H1 (cell line): ENCODE measurements at regions not wholly inside any gene's neighbourhood (a gene's known extent, or its start where the extent isn't known, plus 50 kb on each side); places are given as distances from the start of the nearest gene placed in this dataset.

Experiments
- EP300 ChIP-seq, 2 experiments: IDR thresholded peaks; 1 replicate in 1 of 2; 2 replicates in 1 of 2; pipeline ENCODE4 v1.6.1; 2011 to 2012; ENCODE audit warnings: low read depth in 2 of 2, low read length in 2 of 2, mild to moderate bottlenecking in 2 of 2, borderline replicate concordance in 1 of 2, inconsistent platforms in 1 of 2, moderate library complexity in 1 of 2
- GABPA ChIP-seq: IDR thresholded peaks from 2 replicates; pipeline ENCODE4 v1.6.1; 2011; ENCODE audit warnings: mild to moderate bottlenecking, low read length, moderate library complexity, borderline replicate concordance; ENCODE audit not compliant: insufficient read depth
- RAD21 ChIP-seq, 2 experiments: IDR thresholded peaks in 1 of 2; conservative IDR thresholded peaks in 1 of 2; 2 replicates each; pipeline ENCODE4 v1.6.1; 2011; ENCODE audit warnings: low read depth in 2 of 2, low read length in 2 of 2, improper control_type of control experiment in 1 of 2, inconsistent platforms in 1 of 2, mild to moderate bottlenecking in 1 of 2, moderate library complexity in 1 of 2
- RXRA ChIP-seq: IDR thresholded peaks from 2 replicates; pipeline ENCODE4 v1.6.1; 2011; ENCODE audit warnings: low read depth, mild to moderate bottlenecking, low read length, moderate library complexity; ENCODE audit not compliant: insufficient read depth
- TAF1 ChIP-seq: IDR thresholded peaks from 2 replicates; pipeline ENCODE4 v1.6.1; 2011; ENCODE audit warnings: mild to moderate bottlenecking, low read depth, low read length
- TF ChIP-seq, protein P1 (sequence below), 3 experiments: IDR thresholded peaks; 1 replicate in 2 of 3; 2 replicates in 1 of 3; pipeline versions ENCODE4 v1.5.1 to v1.6.1; 2011; ENCODE audit warnings: low read length in 3 of 3, mild to moderate bottlenecking in 3 of 3, inconsistent platforms in 2 of 3, low read depth in 1 of 3, moderate library complexity in 1 of 3; ENCODE audit not compliant: insufficient read depth in 1 of 3; ENCODE audit errors: control extremely low read depth in 1 of 3
- TF ChIP-seq, protein P2 (sequence below): IDR thresholded peaks from 2 replicates; pipeline ENCODE4 v1.6.1; 2012; ENCODE audit warnings: inconsistent platforms
- TF ChIP-seq, protein P3 (sequence below): fragments of 300-600 bp; sonication (generic); IDR thresholded peaks from 2 replicates; pipeline ENCODE4 v1.7.1; 2012; ENCODE audit warnings: low read length, moderate library complexity, mild to moderate bottlenecking, inconsistent platforms; ENCODE audit not compliant: insufficient replicate concordance

DNA sequence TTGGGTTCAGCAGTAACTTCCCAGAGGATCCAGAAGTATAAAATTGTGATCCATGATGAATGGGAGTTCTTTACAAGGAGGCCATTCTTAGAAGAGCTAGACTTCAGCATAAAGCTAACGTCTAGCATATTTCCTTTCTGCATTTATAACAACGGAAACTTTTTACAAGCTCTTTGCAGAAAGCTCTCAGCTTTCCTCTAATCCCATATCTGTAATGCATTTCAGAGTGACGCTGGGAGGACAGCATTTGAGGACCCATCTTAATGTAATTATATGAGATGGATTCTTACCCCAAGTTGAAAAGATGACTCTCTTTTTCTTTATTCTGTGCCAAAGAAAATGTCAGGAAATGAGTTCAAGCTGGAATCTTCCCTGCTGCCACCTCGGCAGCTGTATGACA, 132.0 kb upstream of the CACHD1 start:
- TF ChIP-seq, protein P1, sequence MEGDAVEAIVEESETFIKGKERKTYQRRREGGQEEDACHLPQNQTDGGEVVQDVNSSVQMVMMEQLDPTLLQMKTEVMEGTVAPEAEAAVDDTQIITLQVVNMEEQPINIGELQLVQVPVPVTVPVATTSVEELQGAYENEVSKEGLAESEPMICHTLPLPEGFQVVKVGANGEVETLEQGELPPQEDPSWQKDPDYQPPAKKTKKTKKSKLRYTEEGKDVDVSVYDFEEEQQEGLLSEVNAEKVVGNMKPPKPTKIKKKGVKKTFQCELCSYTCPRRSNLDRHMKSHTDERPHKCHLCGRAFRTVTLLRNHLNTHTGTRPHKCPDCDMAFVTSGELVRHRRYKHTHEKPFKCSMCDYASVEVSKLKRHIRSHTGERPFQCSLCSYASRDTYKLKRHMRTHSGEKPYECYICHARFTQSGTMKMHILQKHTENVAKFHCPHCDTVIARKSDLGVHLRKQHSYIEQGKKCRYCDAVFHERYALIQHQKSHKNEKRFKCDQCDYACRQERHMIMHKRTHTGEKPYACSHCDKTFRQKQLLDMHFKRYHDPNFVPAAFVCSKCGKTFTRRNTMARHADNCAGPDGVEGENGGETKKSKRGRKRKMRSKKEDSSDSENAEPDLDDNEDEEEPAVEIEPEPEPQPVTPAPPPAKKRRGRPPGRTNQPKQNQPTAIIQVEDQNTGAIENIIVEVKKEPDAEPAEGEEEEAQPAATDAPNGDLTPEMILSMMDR (IDR thresholded peaks at IDR 0.05; ENCODE audit: control extremely low read depth in 1 of 3, insufficient read depth in 1 of 3, low read depth in 1 of 3, low read length in 3 of 3), result no peak
- TF ChIP-seq RXRA, result no peak
- no peak for TF ChIP-seq GABPA
- TF ChIP-seq, protein P2, sequence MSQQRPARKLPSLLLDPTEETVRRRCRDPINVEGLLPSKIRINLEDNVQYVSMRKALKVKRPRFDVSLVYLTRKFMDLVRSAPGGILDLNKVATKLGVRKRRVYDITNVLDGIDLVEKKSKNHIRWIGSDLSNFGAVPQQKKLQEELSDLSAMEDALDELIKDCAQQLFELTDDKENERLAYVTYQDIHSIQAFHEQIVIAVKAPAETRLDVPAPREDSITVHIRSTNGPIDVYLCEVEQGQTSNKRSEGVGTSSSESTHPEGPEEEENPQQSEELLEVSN, result no peak
- TF ChIP-seq TAF1, result no peak
- TF ChIP-seq RAD21 (IDR thresholded peaks at IDR 0.05 in 1 of 2, conservative IDR thresholded peaks at IDR 0.05 in 1 of 2; ENCODE audit: low read depth in 2 of 2, low read length in 2 of 2), result no peak
- TF ChIP-seq, protein P3, sequence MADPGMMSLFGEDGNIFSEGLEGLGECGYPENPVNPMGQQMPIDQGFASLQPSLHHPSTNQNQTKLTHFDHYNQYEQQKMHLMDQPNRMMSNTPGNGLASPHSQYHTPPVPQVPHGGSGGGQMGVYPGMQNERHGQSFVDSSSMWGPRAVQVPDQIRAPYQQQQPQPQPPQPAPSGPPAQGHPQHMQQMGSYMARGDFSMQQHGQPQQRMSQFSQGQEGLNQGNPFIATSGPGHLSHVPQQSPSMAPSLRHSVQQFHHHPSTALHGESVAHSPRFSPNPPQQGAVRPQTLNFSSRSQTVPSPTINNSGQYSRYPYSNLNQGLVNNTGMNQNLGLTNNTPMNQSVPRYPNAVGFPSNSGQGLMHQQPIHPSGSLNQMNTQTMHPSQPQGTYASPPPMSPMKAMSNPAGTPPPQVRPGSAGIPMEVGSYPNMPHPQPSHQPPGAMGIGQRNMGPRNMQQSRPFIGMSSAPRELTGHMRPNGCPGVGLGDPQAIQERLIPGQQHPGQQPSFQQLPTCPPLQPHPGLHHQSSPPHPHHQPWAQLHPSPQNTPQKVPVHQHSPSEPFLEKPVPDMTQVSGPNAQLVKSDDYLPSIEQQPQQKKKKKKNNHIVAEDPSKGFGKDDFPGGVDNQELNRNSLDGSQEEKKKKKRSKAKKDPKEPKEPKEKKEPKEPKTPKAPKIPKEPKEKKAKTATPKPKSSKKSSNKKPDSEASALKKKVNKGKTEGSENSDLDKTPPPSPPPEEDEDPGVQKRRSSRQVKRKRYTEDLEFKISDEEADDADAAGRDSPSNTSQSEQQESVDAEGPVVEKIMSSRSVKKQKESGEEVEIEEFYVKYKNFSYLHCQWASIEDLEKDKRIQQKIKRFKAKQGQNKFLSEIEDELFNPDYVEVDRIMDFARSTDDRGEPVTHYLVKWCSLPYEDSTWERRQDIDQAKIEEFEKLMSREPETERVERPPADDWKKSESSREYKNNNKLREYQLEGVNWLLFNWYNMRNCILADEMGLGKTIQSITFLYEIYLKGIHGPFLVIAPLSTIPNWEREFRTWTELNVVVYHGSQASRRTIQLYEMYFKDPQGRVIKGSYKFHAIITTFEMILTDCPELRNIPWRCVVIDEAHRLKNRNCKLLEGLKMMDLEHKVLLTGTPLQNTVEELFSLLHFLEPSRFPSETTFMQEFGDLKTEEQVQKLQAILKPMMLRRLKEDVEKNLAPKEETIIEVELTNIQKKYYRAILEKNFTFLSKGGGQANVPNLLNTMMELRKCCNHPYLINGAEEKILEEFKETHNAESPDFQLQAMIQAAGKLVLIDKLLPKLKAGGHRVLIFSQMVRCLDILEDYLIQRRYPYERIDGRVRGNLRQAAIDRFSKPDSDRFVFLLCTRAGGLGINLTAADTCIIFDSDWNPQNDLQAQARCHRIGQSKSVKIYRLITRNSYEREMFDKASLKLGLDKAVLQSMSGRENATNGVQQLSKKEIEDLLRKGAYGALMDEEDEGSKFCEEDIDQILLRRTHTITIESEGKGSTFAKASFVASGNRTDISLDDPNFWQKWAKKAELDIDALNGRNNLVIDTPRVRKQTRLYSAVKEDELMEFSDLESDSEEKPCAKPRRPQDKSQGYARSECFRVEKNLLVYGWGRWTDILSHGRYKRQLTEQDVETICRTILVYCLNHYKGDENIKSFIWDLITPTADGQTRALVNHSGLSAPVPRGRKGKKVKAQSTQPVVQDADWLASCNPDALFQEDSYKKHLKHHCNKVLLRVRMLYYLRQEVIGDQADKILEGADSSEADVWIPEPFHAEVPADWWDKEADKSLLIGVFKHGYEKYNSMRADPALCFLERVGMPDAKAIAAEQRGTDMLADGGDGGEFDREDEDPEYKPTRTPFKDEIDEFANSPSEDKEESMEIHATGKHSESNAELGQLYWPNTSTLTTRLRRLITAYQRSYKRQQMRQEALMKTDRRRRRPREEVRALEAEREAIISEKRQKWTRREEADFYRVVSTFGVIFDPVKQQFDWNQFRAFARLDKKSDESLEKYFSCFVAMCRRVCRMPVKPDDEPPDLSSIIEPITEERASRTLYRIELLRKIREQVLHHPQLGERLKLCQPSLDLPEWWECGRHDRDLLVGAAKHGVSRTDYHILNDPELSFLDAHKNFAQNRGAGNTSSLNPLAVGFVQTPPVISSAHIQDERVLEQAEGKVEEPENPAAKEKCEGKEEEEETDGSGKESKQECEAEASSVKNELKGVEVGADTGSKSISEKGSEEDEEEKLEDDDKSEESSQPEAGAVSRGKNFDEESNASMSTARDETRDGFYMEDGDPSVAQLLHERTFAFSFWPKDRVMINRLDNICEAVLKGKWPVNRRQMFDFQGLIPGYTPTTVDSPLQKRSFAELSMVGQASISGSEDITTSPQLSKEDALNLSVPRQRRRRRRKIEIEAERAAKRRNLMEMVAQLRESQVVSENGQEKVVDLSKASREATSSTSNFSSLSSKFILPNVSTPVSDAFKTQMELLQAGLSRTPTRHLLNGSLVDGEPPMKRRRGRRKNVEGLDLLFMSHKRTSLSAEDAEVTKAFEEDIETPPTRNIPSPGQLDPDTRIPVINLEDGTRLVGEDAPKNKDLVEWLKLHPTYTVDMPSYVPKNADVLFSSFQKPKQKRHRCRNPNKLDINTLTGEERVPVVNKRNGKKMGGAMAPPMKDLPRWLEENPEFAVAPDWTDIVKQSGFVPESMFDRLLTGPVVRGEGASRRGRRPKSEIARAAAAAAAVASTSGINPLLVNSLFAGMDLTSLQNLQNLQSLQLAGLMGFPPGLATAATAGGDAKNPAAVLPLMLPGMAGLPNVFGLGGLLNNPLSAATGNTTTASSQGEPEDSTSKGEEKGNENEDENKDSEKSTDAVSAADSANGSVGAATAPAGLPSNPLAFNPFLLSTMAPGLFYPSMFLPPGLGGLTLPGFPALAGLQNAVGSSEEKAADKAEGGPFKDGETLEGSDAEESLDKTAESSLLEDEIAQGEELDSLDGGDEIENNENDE, result no peak
- no peak for TF ChIP-seq EP300 (IDR thresholded peaks at IDR 0.05; ENCODE audit: borderline replicate concordance in 1 of 2, low read depth in 2 of 2, low read length in 2 of 2)
